NT2/D1 (cell line): ENCODE measurements at regions not wholly inside any gene's neighbourhood (a gene's known extent, or its start where the extent isn't known, plus 50 kb on each side); places are given as distances from the start of the nearest gene placed in this dataset.

Experiments
- SUZ12 ChIP-seq: IDR thresholded peaks from 2 replicates; pipeline ENCODE4 v1.6.1; 2011; ENCODE audit not compliant: insufficient read length, insufficient read depth; ENCODE audit errors: extremely low read depth
- YY1 ChIP-seq: IDR thresholded peaks from 2 replicates; pipeline ENCODE4 v1.6.1; 2011; ENCODE audit not compliant: insufficient read length, insufficient read depth
- ZNF274 ChIP-seq: IDR thresholded peaks from 2 replicates; pipeline ENCODE4 v1.6.1; 2011; ENCODE audit warnings: mild to moderate bottlenecking, low read depth, low read length

GRCh38 chr16:85485379-85485778, 127.7 kb upstream of the GSE1 start:
- TF ChIP-seq SUZ12 (no peak), ZNF274 (no peak), YY1 (no peak)
